Neural crest cell (in vitro differentiated cells): ENCODE measurements at regions not wholly inside any gene's neighbourhood (a gene's known extent, or its start where the extent isn't known, plus 50 kb on each side); places are given as distances from the start of the nearest gene placed in this dataset.

Experiments
- DNase-seq: peaks from one replicate; pipeline ENCODE4 v3.0.0; 2021; ENCODE audit warnings: low read depth, mixed read lengths, low spot score
- H3K27ac Mint-ChIP-seq: one replicate; pipeline ENCODE4 v1.8.0; 2021; ENCODE audit warnings: mild to moderate bottlenecking, mixed read lengths; ENCODE audit not compliant: unreplicated experiment
- H3K27me3 Mint-ChIP-seq: 2 replicates; pipeline ENCODE4 v1.8.0; 2021; ENCODE audit warnings: low read depth, mild to moderate bottlenecking, mixed read lengths
- H3K36me3 Mint-ChIP-seq: 2 replicates; pipeline ENCODE4 v1.8.0; 2021; ENCODE audit warnings: low read depth, mild to moderate bottlenecking, mixed read lengths
- H3K4me1 Mint-ChIP-seq: 2 replicates; pipeline ENCODE4 v1.8.0; 2021; ENCODE audit warnings: mixed read lengths
- H3K4me3 Mint-ChIP-seq: one replicate; pipeline ENCODE4 v1.8.0; 2021; ENCODE audit warnings: mild to moderate bottlenecking, mixed read lengths
- H3K9me3 Mint-ChIP-seq: 2 replicates; pipeline ENCODE4 v1.8.0; 2021; ENCODE audit warnings: mixed read lengths
- CTCF ChIP-seq: fragments of 200-600 bp; sonication (generic); conservative IDR thresholded peaks from 2 replicates; pipeline ENCODE4 v1.5.0; 2021; ENCODE audit warnings: antibody characterized with exemption, mild to moderate bottlenecking

GRCh38 chr2:217158928-217159327 is 299.1 kb upstream of the TNP1 start:
- Mint-ChIP-seq H3K36me3 (no peaks in the 10 kb centered on the region), H3K27ac (no peak overlapping the region), H3K27me3 (no peaks in the 10 kb centered on the region), H3K9me3 (no peaks in the 10 kb centered on the region), H3K4me3 (no peak overlapping the region), H3K4me1 (peaks cover 37% of the 10 kb centered on the region)
- no peak for TF ChIP-seq CTCF
- DNase-seq: no peak

- DNase-seq: no peak
- Mint-ChIP-seq H3K4me3 (no peak overlapping the region), H3K36me3 (no peaks in the 10 kb centered on the region), H3K9me3 (no peaks in the 10 kb centered on the region), H3K27me3 (no peaks in the 10 kb centered on the region), H3K27ac (no peak overlapping the region), H3K4me1 (peaks cover 32% of the 10 kb centered on the region)
- TF ChIP-seq CTCF: no peak
These were observed 297.7 kb upstream of the TNP1 start for GRCh38 chr2:217157581-217157980.

GRCh38 chr2:217156801-217157200 is 296.9 kb upstream of the TNP1 start:
- Mint-ChIP-seq H3K27ac (no peak overlapping the region), H3K9me3 (no peaks in the 10 kb centered on the region)

GRCh38 chr2:217154923-217155322 is 295.1 kb upstream of the TNP1 start:
- no peak for TF ChIP-seq CTCF
- DNase-seq: no peak
- peaks cover 23% of the 10 kb centered on the region for H3K4me1 Mint-ChIP-seq
- H3K27ac Mint-ChIP-seq: no peak overlapping the region
- no peaks in the 10 kb centered on the region for H3K9me3 Mint-ChIP-seq
- no peak overlapping the region for H3K4me3 Mint-ChIP-seq
- H3K36me3 Mint-ChIP-seq: no peaks in the 10 kb centered on the region
- H3K27me3 Mint-ChIP-seq: no peaks in the 10 kb centered on the region

More at GRCh38 chr2:217156801-217157200, 296.9 kb upstream of the TNP1 start:
- TF ChIP-seq CTCF: no peak
- Mint-ChIP-seq H3K4me3 (no peak overlapping the region), H3K36me3 (no peaks in the 10 kb centered on the region), H3K27me3 (no peaks in the 10 kb centered on the region), H3K4me1 (peaks cover 32% of the 10 kb centered on the region)
- DNase-seq: no peak

GRCh38 chr2:217153510-217153909 is 293.6 kb upstream of the TNP1 start:
- no peak for DNase-seq
- TF ChIP-seq CTCF: no peak
- H3K4me3 Mint-ChIP-seq: no peak overlapping the region

GRCh38 chr2:217152831-217153230 is 293.0 kb upstream of the TNP1 start:
- H3K9me3 Mint-ChIP-seq: no peaks in the 10 kb centered on the region
- no peak for TF ChIP-seq CTCF
- no peak overlapping the region for H3K27ac Mint-ChIP-seq
- H3K4me1 Mint-ChIP-seq: peaks cover 33% of the 10 kb centered on the region
- DNase-seq: no peak
- no peak overlapping the region for H3K4me3 Mint-ChIP-seq
- H3K36me3 Mint-ChIP-seq: no peaks in the 10 kb centered on the region
- no peaks in the 10 kb centered on the region for H3K27me3 Mint-ChIP-seq

More at GRCh38 chr2:217153510-217153909, 293.6 kb upstream of the TNP1 start:
- H3K9me3 Mint-ChIP-seq: no peaks in the 10 kb centered on the region
- no peak overlapping the region for H3K27ac Mint-ChIP-seq
- peaks cover 30% of the 10 kb centered on the region for H3K4me1 Mint-ChIP-seq
- no peaks in the 10 kb centered on the region for H3K27me3 Mint-ChIP-seq
- no peaks in the 10 kb centered on the region for H3K36me3 Mint-ChIP-seq
